Activated T-cell treated with anti-CD3 and anti-CD28 coated beads, Interleukin-2, amount 50 U/mL, for 4 hours (primary cell): ENCODE measurements at regions not wholly inside any gene's neighbourhood (a gene's known extent, or its start where the extent isn't known, plus 50 kb on each side); places are given as distances from the start of the nearest gene placed in this dataset.

Experiments used
- ATAC-seq, 2 donors: fragments of 200-7000 bp; cut with Tn5 transposase; one replicate each; pipeline ENCODE4 v1.10.0; 2021
- DNase-seq: peaks from one replicate; pipeline ENCODE4 v3.0.0-alpha.2; 2020
- H3K27me3 Mint-ChIP-seq: one replicate; pipeline ENCODE4 v1.8.0; 2021; ENCODE audit warnings: low read depth, mixed read lengths
- H3K36me3 Mint-ChIP-seq: one replicate; pipeline ENCODE4 v1.8.0; 2022; ENCODE audit warnings: mixed read lengths; ENCODE audit not compliant: insufficient read depth
- H3K4me1 Mint-ChIP-seq: one replicate; pipeline ENCODE4 v1.8.0; 2021; ENCODE audit warnings: low read depth, mixed read lengths
- H3K4me3 Mint-ChIP-seq: one replicate; pipeline ENCODE4 v1.8.0; 2021; ENCODE audit warnings: mild to moderate bottlenecking, moderate library complexity, mixed read lengths
- H3K9me3 Mint-ChIP-seq: one replicate; pipeline ENCODE4 v1.8.0; 2021; ENCODE audit warnings: mixed read lengths

DNA sequence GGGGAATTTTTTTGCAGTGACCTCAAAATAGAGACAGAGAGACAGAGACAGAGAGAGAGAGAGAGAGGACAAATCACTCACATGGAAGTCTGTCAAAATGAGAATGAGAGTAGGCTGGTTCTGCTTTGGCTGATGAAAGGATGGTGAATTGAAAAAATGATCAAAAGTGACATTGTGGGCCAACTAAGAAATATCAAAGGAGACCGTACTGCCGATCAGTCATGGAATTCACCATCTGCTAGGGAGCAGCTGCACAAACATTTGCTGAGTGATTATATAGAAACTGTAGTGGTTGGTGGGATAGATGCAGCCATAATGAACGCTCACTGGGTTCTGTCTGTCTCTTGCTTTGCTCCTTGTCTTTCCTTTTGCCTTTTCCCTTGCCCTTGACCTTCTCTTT lies 476.6 kb upstream of the SGCD start:
- peaks cover 6% of the 10 kb centered on the region for H3K27me3 Mint-ChIP-seq
- no peaks in the 10 kb centered on the region for H3K4me1 Mint-ChIP-seq
- H3K9me3 Mint-ChIP-seq, result peaks cover 2% of the 10 kb centered on the region
- H3K4me3 Mint-ChIP-seq, result no peak overlapping the region
- no peak for ATAC-seq
- H3K36me3 Mint-ChIP-seq, result no peaks in the 10 kb centered on the region
- DNase-seq, result no peak

DNA sequence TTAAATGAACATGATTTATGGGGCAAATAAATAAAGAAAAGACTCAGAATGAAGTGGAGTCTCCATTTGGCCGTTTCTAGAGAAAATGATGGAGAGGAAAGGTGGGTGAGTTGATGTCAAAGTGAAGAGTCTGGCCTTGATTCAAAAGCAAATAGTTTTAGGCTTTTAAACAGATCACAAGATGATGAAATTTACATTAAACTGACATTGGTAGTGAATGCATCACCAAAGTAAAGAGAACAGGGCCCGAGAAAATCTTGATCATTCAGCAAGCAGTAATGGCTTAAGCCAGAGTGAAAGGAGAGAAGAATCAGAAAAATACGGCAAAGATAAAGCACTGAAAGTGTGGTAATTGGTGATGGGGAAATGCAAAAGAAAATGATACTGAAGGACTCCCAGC lies 460.0 kb upstream of the SGCD start:
- Mint-ChIP-seq H3K27me3 (peaks cover 7% of the 10 kb centered on the region), H3K4me1 (no peaks in the 10 kb centered on the region), H3K9me3 (no peaks in the 10 kb centered on the region), H3K36me3 (no peaks in the 10 kb centered on the region), H3K4me3 (no peak overlapping the region)
- DNase-seq (no peak), ATAC-seq (no peak)

DNA sequence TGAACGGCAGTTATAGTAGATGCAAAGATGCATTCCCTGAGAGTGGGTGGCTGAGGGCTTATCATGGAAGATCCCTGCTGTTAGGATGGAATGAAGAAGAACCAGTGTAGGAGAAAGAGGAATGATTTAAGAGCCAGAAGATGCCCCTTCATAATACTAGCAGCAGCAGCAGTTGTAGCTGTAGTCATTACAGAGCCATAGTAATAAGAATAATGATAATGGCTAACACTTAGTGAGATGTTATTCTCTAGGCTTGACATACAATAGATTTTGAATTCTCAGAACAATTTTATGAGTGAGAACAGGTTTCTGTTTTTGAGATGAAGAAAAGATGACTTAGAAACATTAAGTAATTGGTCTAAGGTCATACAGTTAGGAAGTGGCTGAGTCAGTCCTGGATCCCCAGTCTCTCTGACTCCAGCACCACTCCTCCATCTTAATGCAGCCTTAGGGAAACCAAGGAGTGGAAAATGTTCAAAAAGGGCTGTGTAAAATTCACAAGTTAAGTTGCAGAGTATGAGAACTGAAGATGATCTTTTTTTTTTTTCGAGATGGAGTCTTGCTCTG lies 459.4 kb upstream of the SGCD start:
- DNase-seq, result no peak
- ATAC-seq, result no peak
- no peaks in the 10 kb centered on the region for H3K4me1 Mint-ChIP-seq
- H3K4me3 Mint-ChIP-seq, result no peak overlapping the region
- no peaks in the 10 kb centered on the region for H3K36me3 Mint-ChIP-seq
- peaks cover 7% of the 10 kb centered on the region for H3K27me3 Mint-ChIP-seq
- H3K9me3 Mint-ChIP-seq, result no peaks in the 10 kb centered on the region

DNA sequence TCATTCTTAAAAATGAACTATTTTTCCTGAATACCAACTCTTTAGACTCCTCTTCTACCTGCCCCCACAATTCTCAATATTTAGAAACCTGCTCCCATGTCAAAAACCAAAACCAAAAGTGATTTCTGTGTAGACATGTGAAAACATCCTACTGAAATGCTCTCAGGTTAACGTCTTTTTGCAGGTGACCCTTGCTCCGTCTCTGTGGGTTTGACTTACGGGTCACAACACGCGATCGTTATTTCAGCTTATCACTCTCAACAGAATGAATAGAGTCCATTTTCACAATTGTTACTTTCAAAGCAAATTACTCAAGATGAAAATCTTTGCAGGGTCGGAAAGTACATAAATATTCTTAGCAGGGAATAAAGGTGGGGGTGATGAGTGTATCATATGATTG lies 456.3 kb upstream of the SGCD start:
- Mint-ChIP-seq H3K27me3 (peaks cover 7% of the 10 kb centered on the region), H3K4me3 (no peak overlapping the region), H3K4me1 (no peaks in the 10 kb centered on the region), H3K9me3 (no peaks in the 10 kb centered on the region), H3K36me3 (no peaks in the 10 kb centered on the region)
- DNase-seq, result no peak
- ATAC-seq, result no peak

DNA sequence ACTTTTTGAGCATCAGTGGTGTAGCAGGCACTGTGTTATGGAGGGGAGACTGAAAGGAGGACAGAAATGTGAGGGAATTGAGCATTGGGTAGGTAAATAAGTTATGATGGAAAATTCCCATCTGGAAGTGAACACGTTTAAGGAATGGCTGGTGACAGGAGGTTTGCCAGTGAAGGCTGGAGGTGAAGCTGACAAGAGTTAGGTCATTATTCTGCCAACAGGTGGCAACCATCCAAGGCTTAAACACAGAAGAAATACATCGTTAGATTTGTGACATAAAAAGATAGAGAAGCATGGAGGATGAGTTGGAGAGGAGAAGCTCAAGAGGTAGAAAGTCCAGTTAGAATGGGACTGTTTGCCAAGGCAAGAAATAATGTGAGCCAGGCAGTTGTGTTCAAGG lies 455.3 kb upstream of the SGCD start:
- Mint-ChIP-seq H3K4me1 (no peaks in the 10 kb centered on the region), H3K36me3 (no peaks in the 10 kb centered on the region), H3K9me3 (no peaks in the 10 kb centered on the region), H3K4me3 (no peak overlapping the region), H3K27me3 (peaks cover 7% of the 10 kb centered on the region)
- DNase-seq, result no peak
- ATAC-seq, result no peak

DNA sequence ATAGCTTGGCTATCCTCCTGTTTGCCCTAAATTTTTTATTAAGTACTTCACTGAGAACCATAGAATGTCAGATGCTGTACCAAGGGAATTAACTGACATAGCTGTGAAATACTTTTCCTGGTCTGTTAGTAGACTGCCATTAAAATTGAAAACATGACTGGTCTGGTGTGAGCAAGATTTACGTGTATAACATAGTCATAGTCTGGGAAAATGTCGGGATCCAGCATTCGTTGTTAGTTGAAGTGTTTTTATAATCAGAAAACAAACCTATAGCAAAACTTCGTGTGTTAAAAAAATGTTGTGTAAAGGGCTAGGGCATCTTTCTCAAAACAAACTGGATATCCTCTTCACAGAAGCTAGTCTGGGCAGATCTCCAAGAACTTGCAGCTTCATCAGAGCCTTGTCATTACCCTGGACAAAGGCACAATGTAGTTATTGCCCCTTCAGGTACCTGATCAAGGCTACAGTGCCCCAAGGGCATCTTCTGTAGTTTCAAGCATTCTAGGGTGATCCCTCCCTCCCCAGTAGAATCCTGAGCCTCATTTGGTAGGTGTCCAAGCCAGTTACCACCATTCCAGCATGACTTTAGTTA lies 454.2 kb upstream of the SGCD start:
- Mint-ChIP-seq H3K4me3 (no peak overlapping the region), H3K9me3 (no peaks in the 10 kb centered on the region), H3K4me1 (no peaks in the 10 kb centered on the region), H3K36me3 (no peaks in the 10 kb centered on the region), H3K27me3 (peaks cover 7% of the 10 kb centered on the region)
- ATAC-seq (no peak), DNase-seq (no peak)

DNA sequence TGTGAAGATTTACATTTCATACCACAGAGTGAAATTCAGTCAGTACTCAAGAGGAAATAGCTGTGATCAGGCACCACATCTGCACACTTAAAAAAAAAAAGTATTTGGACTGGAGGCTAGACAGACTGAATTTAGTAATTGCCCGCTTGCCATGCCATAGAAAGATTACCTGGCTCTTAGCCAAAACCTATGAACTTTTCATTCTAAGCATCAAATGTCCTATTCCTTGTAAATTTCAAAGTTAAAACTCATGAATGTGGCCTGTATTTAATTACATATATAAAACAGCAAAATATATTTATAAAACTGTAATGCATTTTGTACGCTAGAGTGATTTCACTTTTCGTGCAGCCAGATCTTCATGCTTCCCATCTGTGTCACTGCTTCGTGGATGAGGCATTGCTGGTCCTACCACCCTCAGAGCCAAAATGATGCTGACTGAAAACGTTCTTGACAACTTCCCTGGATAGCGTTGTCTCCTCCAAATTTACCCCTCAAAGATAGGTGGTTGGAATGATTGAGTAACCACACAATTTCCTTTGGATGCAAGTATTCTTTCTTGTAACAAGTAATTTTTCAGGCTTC lies 447.9 kb upstream of the SGCD start:
- DNase-seq (no peak), ATAC-seq (no peak)
- Mint-ChIP-seq H3K9me3 (no peaks in the 10 kb centered on the region), H3K4me3 (no peak overlapping the region), H3K36me3 (no peaks in the 10 kb centered on the region), H3K4me1 (no peaks in the 10 kb centered on the region), H3K27me3 (no peaks in the 10 kb centered on the region)

DNA sequence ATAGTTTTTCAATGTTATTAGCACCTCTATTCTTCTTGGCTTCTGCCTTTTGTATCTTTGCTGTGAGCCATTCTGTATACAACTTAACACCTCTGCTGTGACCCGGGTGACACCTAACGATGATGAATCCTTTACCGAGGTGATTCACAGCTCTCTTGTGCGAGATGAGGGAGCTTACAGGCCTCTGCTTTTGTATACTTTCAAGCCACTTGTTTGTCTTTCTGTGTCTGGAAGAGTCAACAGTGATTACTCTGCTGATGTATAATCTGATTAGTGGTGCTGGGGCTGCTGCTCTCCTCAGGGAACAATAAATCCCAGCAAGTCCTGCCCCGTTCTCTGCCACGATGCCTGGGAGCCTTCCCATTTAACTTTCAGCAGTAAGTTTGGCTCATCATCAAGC lies 442.9 kb upstream of the SGCD start:
- H3K9me3 Mint-ChIP-seq, result no peaks in the 10 kb centered on the region
- H3K4me3 Mint-ChIP-seq, result no peak overlapping the region
- no peaks in the 10 kb centered on the region for H3K4me1 Mint-ChIP-seq
- H3K27me3 Mint-ChIP-seq, result no peaks in the 10 kb centered on the region
- no peak for ATAC-seq
- H3K36me3 Mint-ChIP-seq, result no peaks in the 10 kb centered on the region
- no peak for DNase-seq

DNA sequence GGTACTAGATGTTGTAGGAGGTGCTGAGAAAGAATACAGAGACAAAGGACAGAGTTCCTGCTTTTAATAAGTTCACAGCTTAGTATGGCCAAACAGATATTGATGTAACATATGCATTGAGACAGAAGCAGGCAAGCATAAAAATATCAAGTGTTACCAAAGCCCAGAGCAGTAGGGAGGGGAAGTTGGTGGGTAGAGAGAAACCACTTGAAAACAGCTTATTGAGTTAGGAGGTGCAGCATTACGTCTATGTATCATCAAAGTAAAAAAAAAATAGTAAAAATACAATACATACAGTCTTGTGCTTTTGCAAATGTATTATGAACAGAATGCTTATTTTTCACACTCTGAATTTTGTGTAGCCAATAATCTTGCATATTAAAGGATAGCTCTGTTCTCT lies 441.8 kb upstream of the SGCD start:
- Mint-ChIP-seq H3K4me1 (no peaks in the 10 kb centered on the region), H3K4me3 (no peak overlapping the region), H3K27me3 (no peaks in the 10 kb centered on the region), H3K36me3 (no peaks in the 10 kb centered on the region), H3K9me3 (no peaks in the 10 kb centered on the region)
- DNase-seq, result no peak
- no peak for ATAC-seq

DNA sequence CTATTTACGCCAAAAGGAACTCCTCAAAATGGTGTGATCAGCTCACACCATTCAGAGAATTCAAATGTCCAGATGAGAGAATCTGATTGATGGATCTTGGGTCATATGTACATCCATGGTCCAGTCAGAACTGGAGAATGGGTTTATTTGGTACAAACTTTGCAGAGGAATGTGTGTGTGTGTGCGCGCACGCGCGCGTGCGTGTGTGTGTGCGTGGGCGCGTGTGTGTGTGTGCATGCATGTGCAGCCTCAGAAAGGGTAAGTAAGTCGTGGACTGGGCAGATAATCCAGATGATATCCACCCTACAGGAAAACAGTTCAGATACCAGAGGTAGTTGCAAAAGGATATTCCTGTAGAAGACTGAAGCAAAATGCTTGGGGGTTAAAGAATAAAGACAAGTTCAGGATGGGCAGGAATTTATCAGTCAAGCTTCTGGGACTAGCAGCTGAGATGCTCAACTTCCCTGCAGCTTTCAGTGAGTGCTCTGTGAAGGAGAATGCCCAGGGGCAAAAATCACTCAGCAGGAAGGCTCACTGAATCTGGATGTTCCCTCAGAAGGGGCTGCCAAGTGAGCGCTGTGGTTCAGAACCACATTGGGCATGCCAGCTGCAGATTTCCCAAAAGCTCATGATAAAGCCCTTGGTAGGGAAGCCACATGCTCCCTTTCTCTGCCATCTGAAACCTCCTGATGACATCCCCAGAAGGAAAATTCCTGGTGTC lies 440.5 kb upstream of the SGCD start:
- ATAC-seq (no peak), DNase-seq (no peak)
- H3K4me3 Mint-ChIP-seq, result no peak overlapping the region
- H3K36me3 Mint-ChIP-seq, result no peaks in the 10 kb centered on the region
- H3K9me3 Mint-ChIP-seq, result no peaks in the 10 kb centered on the region
- H3K27me3 Mint-ChIP-seq, result no peaks in the 10 kb centered on the region
- no peaks in the 10 kb centered on the region for H3K4me1 Mint-ChIP-seq

DNA sequence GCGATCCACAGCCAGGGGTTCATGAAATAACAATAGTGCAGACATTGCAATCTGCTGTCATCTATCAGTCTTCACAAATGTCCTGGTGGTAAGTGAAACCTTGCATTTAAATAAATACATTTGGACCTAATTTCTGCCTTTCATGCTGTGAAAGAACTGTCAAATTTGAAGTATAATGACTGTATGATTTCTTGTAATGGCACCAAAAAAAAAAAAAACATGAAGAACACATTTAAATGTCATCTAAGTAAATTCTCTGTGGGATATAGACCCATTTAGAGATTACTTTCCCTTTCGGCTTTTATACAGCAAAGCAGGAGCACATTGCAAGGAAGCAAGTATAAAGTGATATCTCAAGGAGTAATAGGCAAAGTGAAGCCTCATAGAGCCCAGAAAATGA lies 431.5 kb upstream of the SGCD start:
- Mint-ChIP-seq H3K4me1 (no peaks in the 10 kb centered on the region), H3K9me3 (no peaks in the 10 kb centered on the region), H3K27me3 (no peaks in the 10 kb centered on the region), H3K36me3 (no peaks in the 10 kb centered on the region), H3K4me3 (no peak overlapping the region)
- DNase-seq (no peak), ATAC-seq (no peak)

DNA sequence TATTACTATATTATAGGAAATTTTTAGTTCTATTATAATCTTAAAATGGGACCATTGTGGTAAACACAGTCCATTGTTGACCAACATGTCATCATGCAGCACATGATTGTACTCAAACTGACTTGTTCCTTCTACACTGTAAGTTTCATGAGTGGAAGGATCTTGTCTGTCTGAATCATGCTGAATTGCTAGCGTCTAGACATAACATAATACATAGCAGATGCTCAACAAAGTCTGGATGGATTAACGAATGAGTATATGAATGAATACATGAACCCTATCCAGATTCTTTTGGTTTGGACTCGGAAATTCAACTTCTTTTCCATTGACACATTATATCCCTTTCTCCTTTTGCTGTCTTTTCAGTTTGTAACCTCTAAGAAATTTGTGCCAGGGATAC lies 429.2 kb upstream of the SGCD start:
- Mint-ChIP-seq H3K9me3 (no peaks in the 10 kb centered on the region), H3K4me1 (no peaks in the 10 kb centered on the region), H3K27me3 (no peaks in the 10 kb centered on the region), H3K4me3 (no peak overlapping the region), H3K36me3 (no peaks in the 10 kb centered on the region)
- ATAC-seq, result no peak
- no peak for DNase-seq

DNA sequence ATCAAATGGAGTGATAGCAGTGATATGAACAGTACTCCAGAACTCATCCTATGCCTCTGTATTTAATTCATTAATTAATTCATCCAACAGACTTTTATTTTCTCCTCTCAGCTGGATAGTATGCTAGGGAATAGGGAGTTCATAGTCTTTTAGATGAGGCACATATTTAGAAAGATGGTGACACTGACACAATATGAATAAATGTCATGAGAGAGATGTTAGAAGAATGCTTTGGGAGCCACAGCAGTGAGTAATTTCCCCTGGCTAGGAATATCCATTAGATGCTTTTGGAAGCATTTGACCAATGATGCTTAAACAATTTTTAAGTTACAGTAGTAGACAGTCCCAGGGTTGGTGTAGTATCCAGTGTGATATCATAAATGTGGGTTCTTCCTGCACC lies 428.7 kb upstream of the SGCD start:
- DNase-seq, result no peak
- no peak for ATAC-seq
- H3K4me3 Mint-ChIP-seq, result no peak overlapping the region
- no peaks in the 10 kb centered on the region for H3K27me3 Mint-ChIP-seq
- H3K4me1 Mint-ChIP-seq, result no peaks in the 10 kb centered on the region
- no peaks in the 10 kb centered on the region for H3K36me3 Mint-ChIP-seq
- H3K9me3 Mint-ChIP-seq, result no peaks in the 10 kb centered on the region

DNA sequence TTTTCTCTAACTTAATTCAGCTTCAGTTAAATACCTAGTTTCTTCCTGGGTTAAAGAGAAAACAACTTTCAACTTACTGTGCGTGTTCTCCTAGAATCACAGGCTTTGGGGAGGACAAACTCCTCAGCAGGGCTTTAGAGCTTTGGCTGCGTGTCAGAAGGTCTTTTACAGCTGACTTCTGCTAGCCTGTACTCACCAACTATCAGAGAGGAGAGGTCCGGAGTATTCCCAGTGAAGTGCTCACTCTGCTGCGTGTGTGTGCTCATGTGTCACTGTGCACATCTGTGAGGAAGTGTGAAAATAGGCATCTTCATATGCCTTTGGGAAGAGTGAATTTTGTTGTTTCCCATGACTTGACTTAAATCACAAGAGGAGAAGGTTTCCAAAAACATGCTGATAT lies 423.2 kb upstream of the SGCD start:
- ATAC-seq (no peak), DNase-seq (no peak)
- Mint-ChIP-seq H3K9me3 (no peaks in the 10 kb centered on the region), H3K4me3 (no peak overlapping the region), H3K27me3 (no peaks in the 10 kb centered on the region), H3K36me3 (no peaks in the 10 kb centered on the region), H3K4me1 (no peaks in the 10 kb centered on the region)

DNA sequence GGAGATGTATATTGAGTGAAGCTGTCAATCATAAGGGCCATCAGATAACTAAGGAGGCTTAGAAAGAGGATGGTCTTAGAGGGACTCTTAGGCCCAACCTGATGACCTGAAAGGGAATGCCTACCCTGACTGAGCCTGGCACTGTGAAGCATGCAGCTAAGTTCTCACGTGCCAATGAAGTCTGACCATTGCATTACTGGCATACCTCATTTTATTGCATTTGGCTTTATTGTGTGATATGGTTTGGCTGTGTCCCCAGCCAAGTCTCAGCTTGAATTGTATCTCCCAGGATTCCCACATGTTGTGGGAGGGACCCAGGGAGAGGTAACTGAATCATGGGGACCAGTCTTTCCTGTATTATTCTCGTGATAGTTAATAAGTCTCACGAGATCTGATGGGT lies 421.6 kb upstream of the SGCD start:
- no peaks in the 10 kb centered on the region for H3K9me3 Mint-ChIP-seq
- no peak for DNase-seq
- H3K4me3 Mint-ChIP-seq, result no peak overlapping the region
- no peaks in the 10 kb centered on the region for H3K27me3 Mint-ChIP-seq
- no peaks in the 10 kb centered on the region for H3K4me1 Mint-ChIP-seq
- H3K36me3 Mint-ChIP-seq, result no peaks in the 10 kb centered on the region
- ATAC-seq, result no peak
